WTC11 (cell line): ENCODE measurements at regions not wholly inside any gene's neighbourhood (a gene's known extent, or its start where the extent isn't known, plus 50 kb on each side); places are given as distances from the start of the nearest gene placed in this dataset.

Source experiments
- ATAC-seq: fragments of 200-7000 bp; cut with Tn5 transposase; 2 replicates; pipeline ENCODE4 v1.10.0; 2021; ENCODE audit warnings: mild to moderate bottlenecking, moderate library complexity
- CTCF ChIA-PET: fragments of 300-600 bp; sonication (Branson Sonifier 250); formaldehyde crosslinking; loops from one replicate; lab custom pipeline; 2021; ENCODE audit warnings: antibody characterized with exemption; lab: Charles Lee
- POLR2A ChIA-PET: fragments of 350-600 bp; sonication (Branson Sonifier 250); formaldehyde crosslinking; loops from one replicate; lab custom pipeline; 2021; ENCODE audit warnings: antibody characterized with exemption; lab: Charles Lee
- DNase-seq: peaks from one replicate; pipeline ENCODE4 v3.0.0; 2021; ENCODE audit warnings: low spot score
- H3K27ac Mint-ChIP-seq: 2 replicates; pipeline ENCODE4 v1.8.0; 2021; ENCODE audit warnings: mixed read lengths
- H3K27me3 Mint-ChIP-seq: 2 replicates; pipeline ENCODE4 v1.8.0; 2021; ENCODE audit warnings: low read depth, mild to moderate bottlenecking, moderate library complexity, mixed read lengths
- H3K36me3 Mint-ChIP-seq: 2 replicates; pipeline ENCODE4 v1.8.0; 2021; ENCODE audit warnings: mixed read lengths
- H3K4me1 Mint-ChIP-seq: 2 replicates; pipeline ENCODE4 v1.8.0; 2022; ENCODE audit warnings: mixed read lengths
- H3K4me3 Mint-ChIP-seq: 2 replicates; pipeline ENCODE4 v1.8.0; 2021; ENCODE audit warnings: mild to moderate bottlenecking, moderate library complexity, mixed read lengths
- H3K9me3 Mint-ChIP-seq: 2 replicates; pipeline ENCODE4 v1.8.0; 2021; ENCODE audit warnings: mixed read lengths
- CREB1 ChIP-seq: sonication (generic); formaldehyde crosslinking; IDR thresholded peaks from 2 replicates; pipeline ENCODE4 v1.8.0; 2023; ENCODE audit warnings: mild to moderate bottlenecking, missing genetic modification reagents
- E2F4 ChIP-seq: sonication (generic); formaldehyde crosslinking; IDR thresholded peaks from 2 replicates; pipeline ENCODE4 v1.8.1; 2022; ENCODE audit warnings: low read depth, mild to moderate bottlenecking, moderate library complexity, missing genetic modification reagents, borderline replicate concordance
- ELF4 ChIP-seq: sonication (generic); formaldehyde crosslinking; IDR thresholded peaks from 2 replicates; pipeline ENCODE4 v1.8.1; 2022; ENCODE audit warnings: low read depth, mild to moderate bottlenecking, moderate library complexity, missing genetic modification reagents
- ETV6 ChIP-seq: sonication (generic); formaldehyde crosslinking; IDR thresholded peaks from 2 replicates; pipeline ENCODE4 v1.8.1; 2022; ENCODE audit warnings: mild to moderate bottlenecking, missing genetic modification reagents
- FOXK1 ChIP-seq: sonication (generic); formaldehyde crosslinking; IDR thresholded peaks from 2 replicates; pipeline ENCODE4 v1.8.0; 2022; ENCODE audit warnings: mild to moderate bottlenecking, moderate library complexity, missing genetic modification reagents
- MYBL2 ChIP-seq: sonication (generic); formaldehyde crosslinking; IDR thresholded peaks from 2 replicates; pipeline ENCODE4 v1.8.1; 2023; ENCODE audit warnings: mild to moderate bottlenecking, moderate library complexity, missing genetic modification reagents
- NR1H2 ChIP-seq: sonication (generic); formaldehyde crosslinking; IDR thresholded peaks from 2 replicates; pipeline ENCODE4 v1.9.0; 2021; ENCODE audit warnings: mild to moderate bottlenecking, moderate library complexity, missing genetic modification reagents
- NR3C1 ChIP-seq: sonication (generic); formaldehyde crosslinking; conservative IDR thresholded peaks from 2 replicates; pipeline ENCODE4 v1.8.1; 2023; ENCODE audit warnings: low read depth, mild to moderate bottlenecking, missing genetic modification reagents
- OVOL2 ChIP-seq: fragments of 250-450 bp; sonication (Bioruptor Pico); IDR thresholded peaks from 2 replicates; pipeline ENCODE4 v1.9.0; 2021; ENCODE audit warnings: mild to moderate bottlenecking, borderline replicate concordance
- STAT6 ChIP-seq: sonication (generic); formaldehyde crosslinking; conservative IDR thresholded peaks from 2 replicates; pipeline ENCODE4 v1.8.1; 2023; ENCODE audit warnings: mild to moderate bottlenecking, low read depth, missing genetic modification reagents, moderate library complexity
- TEAD1 ChIP-seq: sonication (generic); formaldehyde crosslinking; IDR thresholded peaks from 2 replicates; pipeline ENCODE4 v1.8.0; 2022; ENCODE audit warnings: mild to moderate bottlenecking, missing genetic modification reagents
- ZBTB43 ChIP-seq: sonication (generic); formaldehyde crosslinking; IDR thresholded peaks from 2 replicates; pipeline ENCODE4 v1.8.1; 2023; ENCODE audit warnings: mild to moderate bottlenecking, missing genetic modification reagents
- ZMAT4 ChIP-seq: fragments of 250-450 bp; sonication (Bioruptor Pico); IDR thresholded peaks from 2 replicates; pipeline ENCODE4 v1.9.0; 2021; ENCODE audit warnings: mild to moderate bottlenecking
- ZNF219 ChIP-seq: sonication (generic); formaldehyde crosslinking; IDR thresholded peaks from 2 replicates; pipeline ENCODE4 v1.8.0; 2023; ENCODE audit warnings: missing genetic modification reagents, mild to moderate bottlenecking, borderline replicate concordance
- ZNF263 ChIP-seq: sonication (generic); formaldehyde crosslinking; IDR thresholded peaks from 2 replicates; pipeline ENCODE4 v1.8.1; 2022; ENCODE audit warnings: low read depth, mild to moderate bottlenecking, moderate library complexity, missing genetic modification reagents
- ZNF281 ChIP-seq: sonication (generic); formaldehyde crosslinking; IDR thresholded peaks from 2 replicates; pipeline ENCODE4 v1.8.0; 2023; ENCODE audit warnings: mild to moderate bottlenecking, missing genetic modification reagents
- ZNF396 ChIP-seq: fragments of 250-450 bp; sonication (Bioruptor Pico); IDR thresholded peaks from 2 replicates; pipeline ENCODE4 v1.8.0; 2021; ENCODE audit warnings: mild to moderate bottlenecking, moderate library complexity, borderline replicate concordance
- ZNF416 ChIP-seq: fragments of 250-450 bp; sonication (Bioruptor Pico); IDR thresholded peaks from 2 replicates; pipeline ENCODE4 v1.9.0; 2021; ENCODE audit warnings: mild to moderate bottlenecking, inconsistent platforms
- TF ChIP-seq, protein P1 (sequence below): sonication (generic); formaldehyde crosslinking; conservative IDR thresholded peaks from 2 replicates; pipeline ENCODE4 v1.8.1; 2022; ENCODE audit warnings: mild to moderate bottlenecking, missing genetic modification reagents
- TF ChIP-seq, protein P2 (sequence below): sonication (generic); formaldehyde crosslinking; IDR thresholded peaks from 2 replicates; pipeline ENCODE4 v1.8.1; 2022; ENCODE audit warnings: mild to moderate bottlenecking, missing genetic modification reagents, moderate library complexity, borderline replicate concordance
- TF ChIP-seq, protein P3 (sequence below): sonication (generic); formaldehyde crosslinking; IDR thresholded peaks from 2 replicates; pipeline ENCODE4 v1.8.0; 2022; ENCODE audit warnings: mild to moderate bottlenecking, missing genetic modification reagents

DNA sequence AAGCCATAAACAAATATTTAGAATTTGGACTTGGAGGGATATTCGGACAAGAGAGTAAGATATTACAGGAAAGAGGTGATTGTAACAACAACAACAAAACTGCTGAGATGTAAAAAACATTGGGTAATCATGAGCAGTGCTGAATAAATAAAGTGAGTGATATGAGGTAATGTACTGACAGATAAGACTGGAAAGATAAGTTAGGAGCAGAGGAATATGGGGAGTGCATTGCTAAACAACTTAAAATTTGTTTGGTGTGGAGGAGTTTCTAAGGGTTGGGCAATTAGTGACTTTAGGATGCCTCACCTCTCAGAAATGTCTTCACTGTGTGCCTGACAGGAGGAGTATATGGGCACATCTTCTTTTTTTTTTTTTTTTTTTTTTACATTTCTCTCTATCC is 637.8 kb upstream of the GRIA3 start (continued):
- TF ChIP-seq, protein P1, sequence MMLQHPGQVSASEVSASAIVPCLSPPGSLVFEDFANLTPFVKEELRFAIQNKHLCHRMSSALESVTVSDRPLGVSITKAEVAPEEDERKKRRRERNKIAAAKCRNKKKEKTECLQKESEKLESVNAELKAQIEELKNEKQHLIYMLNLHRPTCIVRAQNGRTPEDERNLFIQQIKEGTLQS, result no peak
- no peak for TF ChIP-seq STAT6

GRCh38 chrX:122552286-122552800 is 631.7 kb upstream of the GRIA3 start:
- ChIA-PET CTCF (no interaction called here), POLR2A (no interaction called here)
- H3K4me3 Mint-ChIP-seq, result no peak overlapping the region
- no peaks in the 10 kb centered on the region for H3K27me3 Mint-ChIP-seq
- peaks cover 7% of the 10 kb centered on the region for H3K9me3 Mint-ChIP-seq
- no peak for ATAC-seq
- no peak for DNase-seq
- H3K27ac Mint-ChIP-seq, result no peak overlapping the region
- TF ChIP-seq ZNF219 (CRISPR knock-in tag), result no peak
- no peak for TF ChIP-seq MYBL2 (CRISPR knock-in tag)
- TF ChIP-seq ZMAT4, result no peak
- TF ChIP-seq ETV6 (CRISPR knock-in tag), result no peak
- TF ChIP-seq, protein P2, sequence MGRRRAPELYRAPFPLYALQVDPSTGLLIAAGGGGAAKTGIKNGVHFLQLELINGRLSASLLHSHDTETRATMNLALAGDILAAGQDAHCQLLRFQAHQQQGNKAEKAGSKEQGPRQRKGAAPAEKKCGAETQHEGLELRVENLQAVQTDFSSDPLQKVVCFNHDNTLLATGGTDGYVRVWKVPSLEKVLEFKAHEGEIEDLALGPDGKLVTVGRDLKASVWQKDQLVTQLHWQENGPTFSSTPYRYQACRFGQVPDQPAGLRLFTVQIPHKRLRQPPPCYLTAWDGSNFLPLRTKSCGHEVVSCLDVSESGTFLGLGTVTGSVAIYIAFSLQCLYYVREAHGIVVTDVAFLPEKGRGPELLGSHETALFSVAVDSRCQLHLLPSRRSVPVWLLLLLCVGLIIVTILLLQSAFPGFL (CRISPR knock-in tag), result no peak
- TF ChIP-seq TEAD1 (CRISPR knock-in tag), result no peak
- no peak for TF ChIP-seq CREB1
- TF ChIP-seq ZBTB43, result no peak
- no peak for TF ChIP-seq NR1H2 (CRISPR knock-in tag)
- no peak for TF ChIP-seq OVOL2 (CRISPR knock-in tag)
- no peak for TF ChIP-seq ZNF281 (CRISPR knock-in tag)
- TF ChIP-seq E2F4 (CRISPR knock-in tag), result no peak
- no peak for TF ChIP-seq ZNF263
- no peak for TF ChIP-seq FOXK1
- TF ChIP-seq, protein P1, result no peak
- TF ChIP-seq ZNF396 (CRISPR knock-in tag), result no peak
- TF ChIP-seq, protein P3, sequence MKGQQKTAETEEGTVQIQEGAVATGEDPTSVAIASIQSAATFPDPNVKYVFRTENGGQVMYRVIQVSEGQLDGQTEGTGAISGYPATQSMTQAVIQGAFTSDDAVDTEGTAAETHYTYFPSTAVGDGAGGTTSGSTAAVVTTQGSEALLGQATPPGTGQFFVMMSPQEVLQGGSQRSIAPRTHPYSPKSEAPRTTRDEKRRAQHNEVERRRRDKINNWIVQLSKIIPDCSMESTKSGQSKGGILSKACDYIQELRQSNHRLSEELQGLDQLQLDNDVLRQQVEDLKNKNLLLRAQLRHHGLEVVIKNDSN, result no peak
- TF ChIP-seq ELF4, result no peak
- TF ChIP-seq NR3C1 (CRISPR knock-in tag), result no peak
- TF ChIP-seq ZNF416 (CRISPR knock-in tag), result no peak
- no peaks in the 10 kb centered on the region for H3K4me1 Mint-ChIP-seq
- no peaks in the 10 kb centered on the region for H3K36me3 Mint-ChIP-seq
